T-helper 1 cell (primary cell): ENCODE measurements at regions not wholly inside any gene's neighbourhood (a gene's known extent, or its start where the extent isn't known, plus 50 kb on each side); places are given as distances from the start of the nearest gene placed in this dataset.
"Not testable (repeated sequence)": the region's sequence is repeated elsewhere in the genome, so short reads cannot be mapped to it uniquely, and the experiment has no call there.

Experiments used
- DNase-seq, 5 donors: peaks; one replicate each; pipeline ENCODE4 v3.0.0-alpha.2; 2012 to 2020

- no peak for DNase-seq
Observed at GRCh38 chr5:109992264-109992915, 302.7 kb downstream of the MAN2A1 start.

- no peak for DNase-seq
Observed at GRCh38 chr5:109994135-109994534, 304.4 kb downstream of the MAN2A1 start.

- no peak for DNase-seq
Observed at GRCh38 chr5:109996246-109996645, 306.5 kb downstream of the MAN2A1 start.

GRCh38 chr5:109997161-109997560, 307.4 kb downstream of the MAN2A1 start:
- no peak for DNase-seq

- no peak for DNase-seq
Observed at GRCh38 chr5:109998208-109998607, 308.5 kb downstream of the MAN2A1 start.

GRCh38 chr5:109998726-109999125, 309.0 kb downstream of the MAN2A1 start:
- DNase-seq: no peak

GRCh38 chr5:110001648-110002047, 311.9 kb downstream of the MAN2A1 start:
- DNase-seq: no peak

GRCh38 chr5:110002652-110003051, 312.9 kb downstream of the MAN2A1 start:
- DNase-seq: no peak

GRCh38 chr5:110005907-110006562, 316.3 kb downstream of the MAN2A1 start:
- not testable (repeated sequence) for DNase-seq

- no peak for DNase-seq
Observed at GRCh38 chr5:110007101-110007500, 317.4 kb downstream of the MAN2A1 start.

- no peak for DNase-seq
Observed at GRCh38 chr5:110008131-110008530, 318.4 kb downstream of the MAN2A1 start.

GRCh38 chr5:110012145-110012544, 322.4 kb downstream of the MAN2A1 start:
- no peak for DNase-seq

GRCh38 chr5:110013017-110013416, 323.3 kb downstream of the MAN2A1 start:
- DNase-seq: no peak

GRCh38 chr5:110017854-110018253, 328.1 kb downstream of the MAN2A1 start:
- DNase-seq: no peak

- DNase-seq: no peak
Observed at GRCh38 chr5:110018509-110018908, 328.8 kb downstream of the MAN2A1 start.

- no peak for DNase-seq
Observed at GRCh38 chr5:110019119-110019518, 329.4 kb downstream of the MAN2A1 start.

- DNase-seq: no peak
Observed at GRCh38 chr5:110019780-110020179, 330.1 kb downstream of the MAN2A1 start.

GRCh38 chr5:110021251-110021650, 331.5 kb downstream of the MAN2A1 start:
- DNase-seq: no peak

- no peak for DNase-seq
Observed at GRCh38 chr5:110025160-110025559, 335.4 kb downstream of the MAN2A1 start.

- DNase-seq: no peak
Observed at GRCh38 chr5:110027527-110028322, 338.0 kb downstream of the MAN2A1 start.

GRCh38 chr5:110031402-110032140, 341.8 kb downstream of the MAN2A1 start:
- no peak for DNase-seq

- no peak for DNase-seq
Observed at GRCh38 chr5:110032376-110032775, 342.6 kb downstream of the MAN2A1 start.

- no peak for DNase-seq
Observed at GRCh38 chr5:110034056-110034600, 344.4 kb downstream of the MAN2A1 start.
